Smooth muscle cell (in vitro differentiated cells): ENCODE measurements at regions not wholly inside any gene's neighbourhood (a gene's known extent, or its start where the extent isn't known, plus 50 kb on each side); places are given as distances from the start of the nearest gene placed in this dataset.

Source experiments
- DNase-seq: peaks from one replicate; lab custom pipeline; 2025; ENCODE audit not compliant: unreplicated experiment; lab: John Stamatoyannopoulos, UW
- H2AFZ ChIP-seq: fragments of 200-600 bp; sonication (generic); 2 replicates; pipeline ENCODE4 v1.6.0; 2016; ENCODE audit warnings: antibody characterized with exemption, low read depth, mild to moderate bottlenecking
- H3F3A ChIP-seq: fragments of 200-600 bp; sonication (generic); 2 replicates; pipeline ENCODE4 v1.6.0; 2017; ENCODE audit warnings: antibody characterized with exemption, low read depth
- H3K27ac ChIP-seq: fragments of 200-600 bp; sonication (generic); 2 replicates; pipeline ENCODE4 v1.5.1; 2016; ENCODE audit warnings: low read depth, mild to moderate bottlenecking
- H3K27me3 ChIP-seq: fragments of 200-600 bp; sonication (generic); 2 replicates; pipeline ENCODE4 v1.6.1; 2016; ENCODE audit warnings: low read depth, mild to moderate bottlenecking
- H3K36me3 ChIP-seq: fragments of 200-600 bp; sonication (generic); 2 replicates; pipeline ENCODE4 v1.5.1; 2016; ENCODE audit warnings: low read depth
- H3K4me1 ChIP-seq: fragments of 200-600 bp; sonication (generic); 2 replicates; pipeline ENCODE4 v1.5.1; 2016; ENCODE audit warnings: low read depth
- H3K4me2 ChIP-seq: fragments of 200-600 bp; sonication (generic); 2 replicates; pipeline ENCODE4 v1.6.0; 2016; ENCODE audit warnings: mild to moderate bottlenecking
- H3K4me3 ChIP-seq: fragments of 200-600 bp; sonication (generic); 2 replicates; pipeline ENCODE4 v1.5.1; 2016; ENCODE audit warnings: mild to moderate bottlenecking
- H3K79me2 ChIP-seq: fragments of 200-600 bp; sonication (generic); 2 replicates; pipeline ENCODE4 v1.6.0; 2016; ENCODE audit warnings: low read depth, mild to moderate bottlenecking
- H3K9ac ChIP-seq: fragments of 200-600 bp; sonication (generic); 2 replicates; pipeline ENCODE4 v1.6.0; 2016; ENCODE audit warnings: low read depth
- H3K9me3 ChIP-seq: fragments of 200-600 bp; sonication (generic); replicated peaks from 2 replicates; pipeline ENCODE4 v1.5.1; 2016; ENCODE audit warnings: low read depth
- H4K20me1 ChIP-seq: fragments of 200-600 bp; sonication (generic); 2 replicates; pipeline ENCODE4 v1.6.0; 2016; ENCODE audit warnings: low read depth
- CTCF ChIP-seq: fragments of 200-600 bp; sonication (generic); IDR thresholded peaks from 2 replicates; pipeline ENCODE4 v1.5.1; 2017; ENCODE audit warnings: borderline replicate concordance, mild to moderate bottlenecking, antibody characterized with exemption; ENCODE audit not compliant: insufficient read depth, poor library complexity, severe bottlenecking
- WGBS: methylation state at CpG from one replicate; pipeline ENCODE4 v1.1.7; 2016; ENCODE audit warnings: low lambda C conversion rate; 5-methylcytosine and 5-hydroxymethylcytosine counted together

- Histone ChIP-seq H3F3A (no peaks in the 10 kb centered on the region), H3K9ac (no peak overlapping the region), H3K4me2 (no peak overlapping the region), H3K79me2 (no peaks in the 10 kb centered on the region), H3K4me3 (no peak overlapping the region), H3K9me3 (no peaks in the 10 kb centered on the region), H3K4me1 (no peaks in the 10 kb centered on the region), H3K27ac (no peak overlapping the region), H4K20me1 (no peaks in the 10 kb centered on the region), H3K36me3 (no peaks in the 10 kb centered on the region), H2AFZ (no peak overlapping the region), H3K27me3 (no peaks in the 10 kb centered on the region)
- no peak for DNase-seq
- 90% methylated on average over 1 of the region's 1 CpG for WGBS
- TF ChIP-seq CTCF: no peak
Observed at GRCh38 chr6:141956868-141957267, 175.9 kb upstream of the GJE1 start.

DNA sequence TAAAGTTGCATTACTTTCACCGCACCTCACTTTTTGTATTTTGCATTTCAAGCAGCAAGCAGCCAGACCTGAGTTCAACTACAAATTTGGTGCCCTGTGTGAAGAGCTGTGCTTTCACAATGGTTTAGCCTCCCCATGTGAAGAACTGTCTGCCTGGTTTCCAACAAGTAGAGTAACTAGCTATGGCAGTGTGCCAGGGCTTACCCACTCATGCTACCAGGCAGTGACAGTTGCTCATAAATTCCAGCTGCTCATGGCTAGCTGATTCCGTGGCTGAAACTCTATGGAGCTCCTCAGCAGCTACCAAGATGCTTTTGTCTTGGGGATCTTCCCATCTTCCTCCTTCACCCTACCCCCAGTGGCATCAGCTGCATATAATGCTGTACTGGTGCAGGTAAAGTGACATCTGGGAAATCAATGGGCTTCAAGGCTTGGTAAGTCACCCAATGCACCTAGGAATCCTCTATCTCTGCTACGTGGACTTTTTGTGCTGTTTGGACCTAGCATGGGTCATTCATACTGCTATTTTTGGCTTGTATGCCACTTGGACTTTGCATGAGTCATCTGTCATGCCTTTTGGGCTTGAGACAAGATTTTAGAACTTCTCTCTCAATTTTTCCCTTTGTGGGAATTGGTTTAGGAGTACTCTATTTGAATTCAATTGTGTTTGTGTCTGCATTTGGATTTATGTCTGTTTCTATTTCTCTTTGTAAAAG, 176.5 kb upstream of the GJE1 start:
- no peak overlapping the region for H3K27ac ChIP-seq
- no peak for TF ChIP-seq CTCF
- H3K27me3 ChIP-seq: no peaks in the 10 kb centered on the region
- H3K9ac ChIP-seq: no peak overlapping the region
- no peaks in the 10 kb centered on the region for H4K20me1 ChIP-seq
- no peaks in the 10 kb centered on the region for H3K4me1 ChIP-seq
- no peak for DNase-seq
- no peak overlapping the region for H3K4me3 ChIP-seq
- no peak overlapping the region for H2AFZ ChIP-seq
- H3K36me3 ChIP-seq: no peaks in the 10 kb centered on the region
- H3K79me2 ChIP-seq: no peaks in the 10 kb centered on the region
- WGBS: 83% methylated on average over 3 of the region's 3 CpGs
- no peak overlapping the region for H3K4me2 ChIP-seq
- H3F3A ChIP-seq: no peaks in the 10 kb centered on the region
- H3K9me3 ChIP-seq: no peaks in the 10 kb centered on the region

GRCh38 chr6:141953072-141953471, 179.7 kb upstream of the GJE1 start:
- Histone ChIP-seq H4K20me1 (no peaks in the 10 kb centered on the region), H3K9me3 (no peaks in the 10 kb centered on the region), H3K27ac (no peak overlapping the region), H3K4me3 (no peak overlapping the region), H3F3A (no peaks in the 10 kb centered on the region), H3K79me2 (no peaks in the 10 kb centered on the region), H2AFZ (no peak overlapping the region), H3K27me3 (no peaks in the 10 kb centered on the region), H3K36me3 (no peaks in the 10 kb centered on the region), H3K4me1 (no peaks in the 10 kb centered on the region), H3K4me2 (no peak overlapping the region), H3K9ac (no peak overlapping the region)
- DNase-seq: no peak
- no peak for TF ChIP-seq CTCF

DNA sequence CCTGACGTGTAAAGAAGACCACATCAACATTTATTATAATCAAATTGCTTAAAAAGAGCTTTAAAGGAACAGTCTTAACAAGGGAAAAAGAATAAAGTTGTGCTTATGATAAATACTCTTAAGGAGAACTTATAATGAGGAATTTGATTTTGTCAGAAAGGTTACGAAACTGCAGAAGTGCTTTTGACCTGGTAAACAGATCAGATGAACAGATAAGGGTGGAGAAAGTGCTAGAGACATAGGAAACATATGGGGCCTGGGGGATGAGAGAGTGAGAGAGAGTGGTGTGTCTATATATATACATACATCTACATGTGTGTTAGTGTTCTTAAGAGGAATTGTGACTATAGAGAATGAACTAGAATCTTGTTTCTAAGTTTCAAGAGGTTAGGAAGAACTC, 186.2 kb upstream of the GJE1 start:
- H2AFZ ChIP-seq: no peak overlapping the region
- H3K4me3 ChIP-seq: no peak overlapping the region
- H3K27me3 ChIP-seq: no peaks in the 10 kb centered on the region
- 39% methylated on average over 2 of the region's 2 CpGs for WGBS
- H3K36me3 ChIP-seq: no peaks in the 10 kb centered on the region
- no peak for TF ChIP-seq CTCF
- no peak overlapping the region for H3K9ac ChIP-seq
- H4K20me1 ChIP-seq: no peaks in the 10 kb centered on the region
- H3K4me2 ChIP-seq: no peak overlapping the region
- H3K79me2 ChIP-seq: no peaks in the 10 kb centered on the region
- H3K27ac ChIP-seq: no peak overlapping the region
- H3F3A ChIP-seq: no peaks in the 10 kb centered on the region
- H3K4me1 ChIP-seq: no peaks in the 10 kb centered on the region
- peaks cover 4% of the 10 kb centered on the region for H3K9me3 ChIP-seq
- DNase-seq: no peak
